GM12891 (cell line): ENCODE measurements at regions not wholly inside any gene's neighbourhood (a gene's known extent, or its start where the extent isn't known, plus 50 kb on each side); places are given as distances from the start of the nearest gene placed in this dataset.

Experiments
- DNase-seq: peaks from one replicate; pipeline ENCODE4 v3.0.0; 2011; ENCODE audit warnings: low spot score; ENCODE audit not compliant: insufficient read length
- FAIRE-seq: peaks from 2 replicates; lab custom pipeline; 2011; peaks lifted over from hg19 to GRCh38; lab: Jason Lieb, UNC
- PAX5 ChIP-seq: IDR thresholded peaks from 2 replicates; pipeline ENCODE4 v1.6.1; 2011; ENCODE audit warnings: low read length, moderate library complexity, mild to moderate bottlenecking; ENCODE audit not compliant: insufficient read depth, severe bottlenecking
- POLR2A ChIP-seq: IDR thresholded peaks from 2 replicates; pipeline ENCODE4 v1.6.1; 2011; ENCODE audit warnings: low read depth, low read length, control low read depth
- POLR2AphosphoS5 ChIP-seq: IDR thresholded peaks from 2 replicates; pipeline ENCODE4 v1.6.1; 2011; ENCODE audit warnings: low read depth, low read length, control low read depth
- POU2F2 ChIP-seq: IDR thresholded peaks from 2 replicates; pipeline ENCODE4 v1.6.1; 2011; ENCODE audit warnings: low read depth, mild to moderate bottlenecking, control low read depth, low read length, moderate library complexity
- SPI1 ChIP-seq: IDR thresholded peaks from 2 replicates; pipeline ENCODE4 v1.6.1; 2011; ENCODE audit warnings: low read depth, low read length, control low read depth
- TAF1 ChIP-seq: IDR thresholded peaks from 2 replicates; pipeline ENCODE4 v1.6.1; 2011; ENCODE audit warnings: low read depth, low read length, control low read depth

- FAIRE-seq (no peak), DNase-seq (no peak)
- no peak for TF ChIP-seq SPI1
- TF ChIP-seq POU2F2 = no peak
- TF ChIP-seq POLR2AphosphoS5 = no peak
- TF ChIP-seq POLR2A = no peak
- TF ChIP-seq PAX5 = no peak
- TF ChIP-seq TAF1 = no peak
These were observed 304.2 kb downstream of the DNAH5 start for GRCh38 chr5:13640270-13640669.

GRCh38 chr5:13632676-13633075 lies 311.8 kb downstream of the DNAH5 start:
- no peak for TF ChIP-seq SPI1
- TF ChIP-seq TAF1 = no peak
- no peak for TF ChIP-seq POU2F2
- TF ChIP-seq POLR2A = no peak
- no peak for TF ChIP-seq PAX5
- TF ChIP-seq POLR2AphosphoS5 = no peak
- FAIRE-seq = no peak
- DNase-seq = no peak

GRCh38 chr5:13629218-13629617 lies 315.3 kb downstream of the DNAH5 start:
- no peak for DNase-seq
- FAIRE-seq = no peak
- TF ChIP-seq POLR2AphosphoS5 (no peak), PAX5 (no peak), POU2F2 (no peak), SPI1 (no peak), POLR2A (no peak)

GRCh38 chr5:13627673-13628454 lies 316.6 kb downstream of the DNAH5 start:
- no peak for FAIRE-seq
- TF ChIP-seq SPI1 (no peak), POLR2A (no peak), POLR2AphosphoS5 (no peak), POU2F2 (no peak), PAX5 (no peak), TAF1 (no peak)
- DNase-seq = no peak

- FAIRE-seq = no peak
- TF ChIP-seq POLR2A (no peak), PAX5 (no peak), POLR2AphosphoS5 (no peak), POU2F2 (no peak), TAF1 (no peak), SPI1 (no peak)
- DNase-seq = no peak
These were observed 318.8 kb downstream of the DNAH5 start for GRCh38 chr5:13625616-13626198.

GRCh38 chr5:13624283-13625074 lies 320.0 kb downstream of the DNAH5 start:
- FAIRE-seq (no peak), DNase-seq (no peak)
- TF ChIP-seq POU2F2 = no peak

GRCh38 chr5:13613621-13614020 lies 330.9 kb downstream of the DNAH5 start:
- FAIRE-seq = no peak

GRCh38 chr5:13611604-13612003 lies 332.9 kb downstream of the DNAH5 start:
- FAIRE-seq = no peak
- no peak for DNase-seq
- TF ChIP-seq PAX5 = no peak
- TF ChIP-seq POU2F2 = no peak
- no peak for TF ChIP-seq POLR2A
- TF ChIP-seq POLR2AphosphoS5 = no peak
- TF ChIP-seq SPI1 = no peak
- no peak for TF ChIP-seq TAF1

More at GRCh38 chr5:13613621-13614020, 330.9 kb downstream of the DNAH5 start:
- no peak for TF ChIP-seq POLR2A
- TF ChIP-seq PAX5 = no peak
- no peak for TF ChIP-seq POU2F2
- no peak for TF ChIP-seq TAF1
- TF ChIP-seq SPI1 = no peak
- no peak for TF ChIP-seq POLR2AphosphoS5
- DNase-seq = no peak

- TF ChIP-seq POU2F2 (no peak), TAF1 (no peak), POLR2A (no peak), PAX5 (no peak), POLR2AphosphoS5 (no peak), SPI1 (no peak)
- DNase-seq (no peak), FAIRE-seq (no peak)
These were observed 335.0 kb downstream of the DNAH5 start for GRCh38 chr5:13609504-13609903.

GRCh38 chr5:13606051-13606450 lies 338.4 kb downstream of the DNAH5 start:
- TF ChIP-seq POLR2AphosphoS5 (no peak), POU2F2 (no peak), TAF1 (no peak), SPI1 (no peak), POLR2A (no peak), PAX5 (no peak)
- FAIRE-seq (no peak), DNase-seq (no peak)
